ENCODE measurements at regions not wholly inside any gene's neighbourhood (a gene's known extent, or its start where the extent isn't known, plus 50 kb on each side); places are given as distances from the start of the nearest gene placed in this dataset.
"Not testable (repeated sequence)": the region's sequence is repeated elsewhere in the genome, so short reads cannot be mapped to it uniquely, and the experiment has no call there.

GRCh38 chr9:136601250-136601973 lies 55.6 kb upstream of the NOTCH1 start:
- H3K36me3 ChIP-seq (ENCODE audit: control insufficient read depth in 4 of 4, insufficient read depth in 4 of 4, low read length in 3 of 4); DNase-seq; CTCF ChIA-PET; H3K4me3 ChIP-seq (ENCODE audit: control insufficient read depth in 1 of 7, extremely low read depth in 1 of 7, insufficient read depth in 4 of 7, low read depth in 2 of 7, low read length in 6 of 7); H3K27me3 ChIP-seq (replicated peaks in 2 of 5; ENCODE audit: control insufficient read depth in 4 of 5, insufficient read depth in 5 of 5, low read length in 4 of 5); H3K27ac ChIP-seq (ENCODE audit: insufficient read depth in 1 of 2, low read depth in 1 of 2, low read length in 2 of 2, poor library complexity in 1 of 2, severe bottlenecking in 2 of 2); POLR2A ChIA-PET; H3K9me3 ChIP-seq (ENCODE audit: control extremely low read depth in 1 of 5, control insufficient read depth in 4 of 5, insufficient read depth in 2 of 5, low read depth in 1 of 5, low read length in 4 of 5): not testable (repeated sequence)
- 96% methylated on average over 25 of the region's 31 CpGs for WGBS (ENCODE audit: insufficient coverage)
- H3K4me1 ChIP-seq (ENCODE audit: control extremely low read depth in 1 of 4, control insufficient read depth in 4 of 4, insufficient read depth in 4 of 4, low read length in 3 of 4), result peaks cover 0 to 51% (median 23%) of the 10 kb centered on the region in 4 experiments

DNA sequence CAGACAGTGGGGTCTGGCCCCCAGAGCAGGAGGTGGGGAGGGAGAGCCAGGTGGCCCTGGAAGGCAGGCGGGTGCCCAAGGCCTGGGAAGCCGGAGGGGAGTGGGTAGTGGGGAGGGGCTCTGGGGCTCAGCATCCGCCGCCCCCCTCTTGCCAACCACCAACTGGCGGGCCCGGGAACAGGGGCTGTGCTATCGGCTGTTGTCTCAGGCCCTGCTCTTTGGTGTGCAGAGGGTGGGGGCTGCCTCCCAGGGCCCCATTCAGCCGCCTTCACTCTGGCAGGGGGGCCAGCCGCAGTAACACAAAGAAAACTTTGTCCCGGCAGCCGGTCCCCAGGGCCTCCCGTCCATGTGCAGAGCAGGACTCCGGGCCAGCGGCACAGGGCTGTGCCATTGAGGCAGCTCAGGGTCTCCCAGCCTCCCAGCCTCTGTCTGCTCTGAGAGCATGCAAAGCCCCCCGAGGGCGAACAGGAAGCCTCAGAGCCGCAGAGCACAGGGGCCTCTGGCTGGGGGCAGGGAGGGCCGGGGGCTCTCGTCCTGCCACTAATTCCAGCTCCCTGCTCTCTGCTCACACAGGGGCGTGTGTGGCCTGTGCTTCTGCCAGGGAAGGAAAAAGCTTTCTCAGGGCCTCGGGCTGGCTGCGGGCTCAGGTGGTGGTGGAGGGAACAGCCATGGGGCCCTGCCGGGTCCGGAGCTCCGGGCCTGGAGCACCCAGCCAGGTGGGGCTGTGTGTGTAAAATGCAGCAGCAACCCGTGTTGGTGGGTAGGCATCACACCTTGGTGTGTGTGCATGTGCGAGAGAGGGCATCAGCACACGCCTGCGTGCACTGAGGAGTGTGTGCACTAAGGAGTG lies 54.2 kb upstream of the NOTCH1 start:
- no peaks in the 10 kb centered on the region for H3K27me3 ChIP-seq (replicated peaks in 2 of 5; ENCODE audit: control insufficient read depth in 4 of 5, insufficient read depth in 5 of 5, low read length in 4 of 5)
- no peak overlapping the region for H3K4me3 ChIP-seq (ENCODE audit: control insufficient read depth in 1 of 7, extremely low read depth in 1 of 7, insufficient read depth in 4 of 7, low read depth in 2 of 7, low read length in 6 of 7)
- no peak overlapping the region for H3K27ac ChIP-seq (ENCODE audit: insufficient read depth in 1 of 2, low read depth in 1 of 2, low read length in 2 of 2, poor library complexity in 1 of 2, severe bottlenecking in 2 of 2)
- H3K4me1 ChIP-seq (ENCODE audit: control extremely low read depth in 1 of 4, control insufficient read depth in 4 of 4, insufficient read depth in 4 of 4, low read length in 3 of 4), result peaks cover 0 to 43% (median 23%) of the 10 kb centered on the region in 4 experiments
- 67% methylated on average over 19 of the region's 29 CpGs for WGBS (ENCODE audit: insufficient coverage)
- H3K9me3 ChIP-seq (ENCODE audit: control extremely low read depth in 1 of 5, control insufficient read depth in 4 of 5, insufficient read depth in 2 of 5, low read depth in 1 of 5, low read length in 4 of 5), result no peaks in the 10 kb centered on the region
- CTCF ChIA-PET, result no interaction called here
- POLR2A ChIA-PET, result no interaction called here
- no peak for DNase-seq
- no peaks in the 10 kb centered on the region for H3K36me3 ChIP-seq (ENCODE audit: control insufficient read depth in 4 of 4, insufficient read depth in 4 of 4, low read length in 3 of 4)

DNA sequence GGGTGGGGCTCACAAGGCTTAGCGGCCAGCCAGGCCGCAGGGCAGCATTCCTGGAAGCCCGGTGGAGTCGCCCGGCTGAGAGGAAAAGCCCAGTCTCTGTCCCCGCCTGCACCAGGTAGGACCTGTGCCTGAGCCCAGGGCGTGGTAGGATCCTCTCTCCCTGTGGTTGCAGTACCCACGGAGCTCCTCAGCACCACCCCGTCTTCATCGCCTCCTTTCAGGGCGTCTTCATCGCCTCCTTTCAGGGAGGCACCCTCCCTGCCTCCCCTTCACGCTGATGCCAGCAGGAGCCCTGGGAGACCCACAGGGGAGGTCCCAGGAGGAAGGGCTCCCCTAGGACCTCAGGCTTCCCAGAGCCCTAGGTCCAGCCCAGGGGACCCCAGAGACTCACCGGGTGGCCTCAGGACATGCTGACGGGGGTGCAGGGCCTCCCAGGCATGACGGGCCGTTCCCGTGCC lies 53.3 kb upstream of the NOTCH1 start:
- no peak for DNase-seq
- CTCF ChIA-PET, result no interaction called here
- WGBS (ENCODE audit: insufficient coverage), result 92% methylated on average over 15 of the region's 18 CpGs

GRCh38 chr9:136598390-136599073 lies 52.7 kb upstream of the NOTCH1 start:
- H3K4me3 ChIP-seq (ENCODE audit: control insufficient read depth in 1 of 7, extremely low read depth in 1 of 7, insufficient read depth in 4 of 7, low read depth in 2 of 7, low read length in 6 of 7); CTCF ChIA-PET; H3K36me3 ChIP-seq (ENCODE audit: control insufficient read depth in 4 of 4, insufficient read depth in 4 of 4, low read length in 3 of 4); H3K9me3 ChIP-seq (ENCODE audit: control extremely low read depth in 1 of 5, control insufficient read depth in 4 of 5, insufficient read depth in 2 of 5, low read depth in 1 of 5, low read length in 4 of 5); POLR2A ChIA-PET; H3K27me3 ChIP-seq (replicated peaks in 2 of 5; ENCODE audit: control insufficient read depth in 4 of 5, insufficient read depth in 5 of 5, low read length in 4 of 5); DNase-seq; H3K27ac ChIP-seq (ENCODE audit: insufficient read depth in 1 of 2, low read depth in 1 of 2, low read length in 2 of 2, poor library complexity in 1 of 2, severe bottlenecking in 2 of 2): not testable (repeated sequence)
- H3K4me1 ChIP-seq (ENCODE audit: control extremely low read depth in 1 of 4, control insufficient read depth in 4 of 4, insufficient read depth in 4 of 4, low read length in 3 of 4), result peaks cover 0 to 28% (median 10%) of the 10 kb centered on the region in 4 experiments
- WGBS (ENCODE audit: insufficient coverage), result 93% methylated on average over 9 of the region's 13 CpGs

More for the DNA sequence above, 53.3 kb upstream of the NOTCH1 start:
- Histone ChIP-seq H3K9me3 (ENCODE audit: control extremely low read depth in 1 of 5, control insufficient read depth in 4 of 5, insufficient read depth in 2 of 5, low read depth in 1 of 5, low read length in 4 of 5) (no peaks in the 10 kb centered on the region), H3K4me1 (ENCODE audit: control extremely low read depth in 1 of 4, control insufficient read depth in 4 of 4, insufficient read depth in 4 of 4, low read length in 3 of 4) (peaks cover 0 to 34% (median 16%) of the 10 kb centered on the region in 4 experiments), H3K27ac (ENCODE audit: insufficient read depth in 1 of 2, low read depth in 1 of 2, low read length in 2 of 2, poor library complexity in 1 of 2, severe bottlenecking in 2 of 2) (no peak overlapping the region), H3K27me3 (replicated peaks in 2 of 5; ENCODE audit: control insufficient read depth in 4 of 5, insufficient read depth in 5 of 5, low read length in 4 of 5) (no peaks in the 10 kb centered on the region), H3K4me3 (ENCODE audit: control insufficient read depth in 1 of 7, extremely low read depth in 1 of 7, insufficient read depth in 4 of 7, low read depth in 2 of 7, low read length in 6 of 7) (no peak overlapping the region), H3K36me3 (ENCODE audit: control insufficient read depth in 4 of 4, insufficient read depth in 4 of 4, low read length in 3 of 4) (no peaks in the 10 kb centered on the region)
- POLR2A ChIA-PET, result no interaction called here

GRCh38 chr9:136597965-136598364 lies 52.1 kb upstream of the NOTCH1 start:
- DNase-seq, result no peak
- Histone ChIP-seq H3K4me1 (ENCODE audit: control extremely low read depth in 1 of 4, control insufficient read depth in 4 of 4, insufficient read depth in 4 of 4, low read length in 3 of 4) (peaks cover 0 to 27% (median 10%) of the 10 kb centered on the region in 4 experiments), H3K27ac (ENCODE audit: insufficient read depth in 1 of 2, low read depth in 1 of 2, low read length in 2 of 2, poor library complexity in 1 of 2, severe bottlenecking in 2 of 2) (no peak overlapping the region), H3K27me3 (replicated peaks in 2 of 5; ENCODE audit: control insufficient read depth in 4 of 5, insufficient read depth in 5 of 5, low read length in 4 of 5) (no peaks in the 10 kb centered on the region), H3K9me3 (ENCODE audit: control extremely low read depth in 1 of 5, control insufficient read depth in 4 of 5, insufficient read depth in 2 of 5, low read depth in 1 of 5, low read length in 4 of 5) (no peaks in the 10 kb centered on the region), H3K4me3 (ENCODE audit: control insufficient read depth in 1 of 7, extremely low read depth in 1 of 7, insufficient read depth in 4 of 7, low read depth in 2 of 7, low read length in 6 of 7) (no peak overlapping the region), H3K36me3 (ENCODE audit: control insufficient read depth in 4 of 4, insufficient read depth in 4 of 4, low read length in 3 of 4) (no peaks in the 10 kb centered on the region)
- ChIA-PET CTCF (no interaction called here), POLR2A (no interaction called here)
- 98% methylated on average over 9 of the region's 9 CpGs for WGBS (ENCODE audit: insufficient coverage)

DNA sequence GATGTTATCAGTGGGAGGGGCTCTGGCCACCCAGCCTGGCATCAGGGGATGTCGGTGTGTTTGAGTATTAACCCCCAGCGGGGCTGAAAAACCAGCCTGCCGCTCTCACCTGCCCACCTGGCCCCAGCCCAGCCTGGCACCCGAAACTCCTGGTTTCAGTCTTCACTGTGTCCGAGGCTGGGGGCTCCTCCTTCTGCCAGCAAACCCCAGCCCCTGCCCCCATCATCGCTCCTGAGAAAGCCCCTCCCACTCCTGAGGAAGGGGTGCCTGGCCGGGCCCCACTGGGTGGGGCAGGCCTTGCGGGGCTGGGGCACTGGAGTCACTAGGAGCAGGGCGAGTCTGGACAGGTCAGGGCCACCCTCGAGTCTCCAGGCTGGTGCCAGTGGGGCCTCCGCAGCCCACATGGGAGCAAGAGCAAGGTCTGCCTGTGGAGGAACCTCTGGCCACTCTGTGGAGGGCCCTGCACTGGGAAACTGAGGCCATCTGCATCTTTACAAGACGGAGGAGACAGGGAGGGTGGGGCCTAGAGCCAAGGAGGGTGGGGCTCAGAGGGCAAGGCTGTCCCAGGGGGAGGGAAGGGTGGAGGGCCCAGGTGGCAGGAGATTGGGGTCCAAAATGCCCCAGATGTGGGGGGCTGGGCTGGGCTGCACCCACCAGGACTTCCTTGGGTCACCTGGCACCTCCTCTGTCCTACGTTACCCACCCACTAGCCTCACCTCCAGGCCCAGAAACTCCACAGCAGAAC lies 51.5 kb upstream of the NOTCH1 start:
- no peaks in the 10 kb centered on the region for H3K36me3 ChIP-seq (ENCODE audit: control insufficient read depth in 4 of 4, insufficient read depth in 4 of 4, low read length in 3 of 4)
- H3K27me3 ChIP-seq (replicated peaks in 2 of 5; ENCODE audit: control insufficient read depth in 4 of 5, insufficient read depth in 5 of 5, low read length in 4 of 5), result no peaks in the 10 kb centered on the region
- 98% methylated on average over 10 of the region's 13 CpGs for WGBS (ENCODE audit: insufficient coverage)
- ChIA-PET POLR2A (no interaction called here), CTCF (no interaction called here)
- H3K27ac ChIP-seq (ENCODE audit: insufficient read depth in 1 of 2, low read depth in 1 of 2, low read length in 2 of 2, poor library complexity in 1 of 2, severe bottlenecking in 2 of 2), result no peak overlapping the region
- no peak overlapping the region for H3K4me3 ChIP-seq (ENCODE audit: control insufficient read depth in 1 of 7, extremely low read depth in 1 of 7, insufficient read depth in 4 of 7, low read depth in 2 of 7, low read length in 6 of 7)
- no peaks in the 10 kb centered on the region for H3K9me3 ChIP-seq (ENCODE audit: control extremely low read depth in 1 of 5, control insufficient read depth in 4 of 5, insufficient read depth in 2 of 5, low read depth in 1 of 5, low read length in 4 of 5)
- H3K4me1 ChIP-seq (ENCODE audit: control extremely low read depth in 1 of 4, control insufficient read depth in 4 of 4, insufficient read depth in 4 of 4, low read length in 3 of 4), result peaks cover 0 to 21% (median 10%) of the 10 kb centered on the region in 4 experiments
- no peak for DNase-seq
